ENCODE measurements at regions not wholly inside any gene's neighbourhood (a gene's known extent, or its start where the extent isn't known, plus 50 kb on each side); places are given as distances from the start of the nearest gene placed in this dataset.
"Not testable (repeated sequence)": the region's sequence is repeated elsewhere in the genome, so short reads cannot be mapped to it uniquely, and the experiment has no call there.

DNA sequence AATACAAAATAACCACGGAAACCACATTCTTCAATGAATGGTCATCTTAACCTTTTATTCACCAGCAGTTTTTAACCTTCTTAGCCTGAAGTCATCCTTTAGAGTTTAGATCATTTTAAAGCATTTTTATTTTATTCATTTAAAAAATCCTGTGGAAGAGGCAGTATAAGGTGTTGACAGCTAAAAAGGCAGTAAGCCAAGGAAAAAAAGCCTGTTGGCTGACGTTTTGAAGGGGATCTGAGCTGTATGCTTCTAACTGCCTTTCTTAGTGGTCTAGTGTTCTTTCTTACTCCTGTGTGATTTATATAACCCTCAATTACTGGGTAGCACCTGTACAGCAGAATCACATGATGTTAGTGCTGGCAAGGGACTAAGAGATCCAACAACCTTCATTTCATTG, 438.3 kb upstream of the SEL1L start:
- no peak for DNase-seq

DNA sequence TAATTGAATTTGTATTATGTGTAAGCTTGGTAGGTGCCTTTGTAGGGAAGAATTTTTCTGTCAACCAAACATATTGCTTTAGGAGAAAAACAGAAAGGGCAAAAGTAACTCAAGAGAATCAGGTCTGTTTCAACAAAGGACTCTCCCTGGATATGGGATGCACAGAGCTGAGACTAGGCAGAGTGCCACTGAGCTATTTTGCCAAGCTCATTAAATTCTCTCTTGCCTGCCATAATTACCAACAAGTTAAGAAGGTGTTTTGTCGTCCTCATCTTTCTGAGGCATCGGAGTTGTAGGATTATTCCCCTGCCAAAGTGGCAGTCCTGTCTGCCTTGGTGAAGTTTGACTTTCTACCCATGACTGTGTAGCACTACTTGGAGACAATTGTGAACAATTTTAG, 438.9 kb upstream of the SEL1L start:
- no peak for DNase-seq

DNA sequence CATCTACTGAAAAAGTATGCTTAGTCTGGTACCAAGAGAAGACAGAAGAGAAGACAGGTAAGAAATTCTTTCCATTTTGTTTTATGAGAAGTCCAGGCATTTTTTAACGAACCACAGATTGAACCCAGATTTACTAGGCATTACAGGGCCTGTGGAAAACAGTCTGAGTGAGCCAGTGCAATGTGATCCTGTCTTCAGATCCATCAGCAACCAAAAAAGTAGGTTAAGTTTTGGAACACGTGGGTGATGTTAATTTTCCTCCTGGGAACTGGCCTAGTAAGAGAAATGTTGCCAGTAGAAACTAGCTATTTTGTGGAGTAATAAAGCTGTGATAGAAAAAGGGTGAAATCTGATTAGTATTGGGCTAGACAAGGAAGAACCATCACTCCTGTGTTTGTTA, 440.9 kb upstream of the SEL1L start:
- DNase-seq: no peak

DNA sequence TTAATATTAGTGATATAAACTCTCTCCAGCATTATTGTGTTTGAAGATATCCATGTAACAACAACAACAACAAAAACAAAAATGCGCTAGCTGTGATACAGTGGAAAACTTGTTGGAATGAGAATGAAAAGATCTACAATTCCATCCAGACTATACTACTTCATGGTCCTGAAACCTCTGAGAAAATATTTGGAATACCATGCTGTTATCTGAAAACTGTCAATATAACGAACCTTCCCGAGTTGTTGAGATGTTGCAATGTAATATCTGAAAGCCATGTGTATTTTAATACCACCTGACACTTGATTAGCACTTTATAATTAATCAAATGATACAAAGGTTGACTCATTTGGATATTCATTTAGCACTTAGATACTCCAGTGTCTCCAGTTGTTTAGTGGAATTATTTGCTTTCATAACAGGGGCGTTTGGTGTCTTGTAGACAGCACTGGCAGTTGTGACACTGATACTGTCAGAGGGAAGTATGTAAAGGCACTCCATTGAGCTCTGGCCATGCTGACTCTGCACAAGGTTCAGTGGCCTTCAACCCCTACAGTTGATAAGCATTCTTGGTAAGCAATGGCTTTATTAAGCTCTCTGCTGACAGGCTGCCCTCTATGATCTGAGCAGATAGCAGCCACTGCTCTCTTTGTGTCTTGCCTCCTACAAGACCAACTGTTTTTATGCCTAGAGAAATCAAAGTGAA, 447.1 kb upstream of the SEL1L start:
- DNase-seq: no peak

DNA sequence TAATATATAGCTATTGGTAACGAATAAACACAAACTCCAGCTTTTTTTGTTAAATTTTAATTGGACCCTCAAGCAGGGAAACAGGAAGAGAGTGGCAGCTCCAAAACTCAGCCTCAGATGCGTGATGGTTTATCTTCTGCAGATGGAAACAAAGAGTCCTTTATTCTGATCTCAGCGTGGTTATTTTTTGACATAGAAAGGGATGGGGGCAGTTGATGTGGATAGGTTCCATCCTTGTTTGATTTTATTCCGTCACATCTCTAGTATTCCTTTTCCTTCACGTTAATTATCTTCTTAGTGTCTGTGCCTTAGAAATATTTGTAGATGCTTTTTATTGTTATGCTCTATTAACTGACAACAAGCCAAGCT, 447.6 kb upstream of the SEL1L start:
- DNase-seq: no peak

DNA sequence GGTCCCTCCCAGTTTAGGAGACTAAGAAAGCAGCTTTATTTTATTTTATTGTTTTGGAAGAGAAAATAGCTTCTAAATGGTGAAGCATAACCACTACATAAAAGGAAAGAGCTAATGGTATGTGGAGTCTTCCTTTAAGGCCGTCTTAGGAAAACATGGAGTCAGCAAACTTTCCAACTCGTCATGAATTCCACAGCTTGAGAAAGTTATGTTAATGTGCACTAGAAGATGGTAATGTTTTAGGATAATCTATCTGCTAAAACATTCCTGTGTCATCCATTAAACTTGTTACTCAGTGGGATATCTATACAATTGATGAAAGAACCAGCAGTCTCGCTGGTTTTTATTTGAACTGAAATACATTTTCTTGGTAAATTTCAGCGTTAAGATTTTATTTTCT, 448.4 kb upstream of the SEL1L start:
- DNase-seq: no peak

DNA sequence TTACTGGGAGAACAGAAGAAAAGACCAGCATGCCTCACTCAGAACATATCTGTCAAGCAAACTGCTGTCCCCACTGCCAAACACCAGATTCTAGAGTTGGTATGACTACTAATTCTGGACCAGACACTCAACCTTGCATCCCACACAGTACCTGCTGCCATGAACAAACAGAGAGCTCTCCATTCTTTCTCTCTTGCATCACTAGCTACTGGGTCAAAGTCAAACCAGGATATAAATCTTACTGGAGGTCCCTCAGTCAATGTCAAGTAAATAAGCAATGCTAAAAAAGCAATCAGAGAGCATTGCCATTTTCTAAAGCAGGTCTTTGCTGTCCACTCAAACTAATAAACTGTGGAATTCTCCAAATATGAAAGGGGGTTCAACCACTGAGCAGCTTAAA, 452.4 kb upstream of the SEL1L start:
- no peak for DNase-seq

DNA sequence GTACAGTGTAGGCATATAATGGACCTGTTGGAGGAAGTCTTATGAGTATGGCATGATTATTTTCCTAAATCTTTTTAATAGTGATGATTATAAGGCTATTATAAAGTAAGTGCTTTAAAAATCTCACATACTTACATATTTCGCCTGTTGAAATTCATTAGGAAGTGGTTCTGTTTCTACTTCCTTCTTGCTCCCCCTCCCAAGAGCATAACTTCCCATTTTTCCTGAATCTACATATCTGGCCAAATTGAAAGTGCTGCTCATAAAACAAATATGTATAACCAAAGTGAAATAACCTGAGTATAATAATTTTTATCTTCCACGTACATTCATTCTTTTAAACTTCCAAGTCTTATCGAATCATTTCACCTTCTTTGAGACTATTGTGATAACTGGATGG, 455.6 kb upstream of the SEL1L start:
- DNase-seq: no peak

DNA sequence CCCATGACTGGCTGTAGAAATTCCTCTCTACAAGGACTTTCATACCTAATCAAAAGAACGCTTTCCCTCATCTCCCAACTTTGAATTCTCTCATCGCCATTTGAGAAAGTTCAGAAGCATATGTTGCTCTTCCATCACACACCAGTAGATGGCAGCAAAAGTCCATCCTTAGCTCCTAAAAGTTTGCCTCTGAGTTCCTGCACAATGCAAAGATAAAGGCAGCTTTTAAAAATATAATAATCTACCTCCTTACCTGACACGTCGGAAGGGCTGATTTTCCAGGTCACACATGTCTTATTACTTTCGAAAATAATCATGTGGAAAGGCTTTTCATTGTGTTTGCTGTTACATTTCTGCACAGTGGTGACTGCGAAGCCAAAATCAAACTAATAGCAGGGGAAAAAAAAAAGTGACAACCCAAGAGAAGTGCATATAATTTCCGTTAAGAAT, 456.7 kb upstream of the SEL1L start:
- peak; percentile 44 for DNase-seq

DNA sequence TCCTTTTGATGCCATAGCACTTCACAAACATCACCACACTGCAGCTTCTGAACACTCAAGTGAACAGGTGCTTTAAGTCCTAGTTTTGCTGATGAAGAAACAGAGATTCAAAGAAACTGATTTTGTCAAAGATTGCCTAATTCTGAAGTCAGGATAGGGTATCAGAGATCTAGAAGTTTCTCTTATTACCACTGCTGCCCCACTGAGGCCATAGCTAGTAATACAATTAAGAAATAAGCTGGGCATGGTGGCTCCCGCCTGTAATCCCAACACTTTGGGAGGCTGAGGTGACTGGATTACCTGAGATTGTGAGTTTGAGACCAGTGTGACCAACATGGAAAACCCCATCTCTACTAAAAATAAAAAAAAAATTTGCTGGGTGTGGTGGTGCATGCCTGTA, 458.3 kb upstream of the SEL1L start:
- DNase-seq: no peak

DNA sequence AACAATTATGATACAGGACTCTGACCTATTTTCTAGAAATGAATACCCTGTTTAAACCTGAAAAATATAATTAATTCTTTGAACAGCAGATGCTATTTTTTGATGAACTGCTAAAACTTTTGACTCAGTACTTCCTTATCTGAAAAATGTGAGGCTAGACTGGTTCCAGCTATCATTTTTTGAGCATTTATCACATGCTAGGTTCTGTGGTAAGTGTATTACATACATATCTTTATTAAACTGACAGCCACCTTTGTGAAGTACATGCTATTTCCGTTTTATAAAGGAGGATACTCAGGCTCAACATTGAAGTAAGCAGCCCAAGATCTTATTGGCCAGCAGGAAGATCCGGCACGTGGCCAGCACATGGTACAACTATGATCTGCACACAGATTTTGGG, 459.8 kb upstream of the SEL1L start:
- DNase-seq: no peak

DNA sequence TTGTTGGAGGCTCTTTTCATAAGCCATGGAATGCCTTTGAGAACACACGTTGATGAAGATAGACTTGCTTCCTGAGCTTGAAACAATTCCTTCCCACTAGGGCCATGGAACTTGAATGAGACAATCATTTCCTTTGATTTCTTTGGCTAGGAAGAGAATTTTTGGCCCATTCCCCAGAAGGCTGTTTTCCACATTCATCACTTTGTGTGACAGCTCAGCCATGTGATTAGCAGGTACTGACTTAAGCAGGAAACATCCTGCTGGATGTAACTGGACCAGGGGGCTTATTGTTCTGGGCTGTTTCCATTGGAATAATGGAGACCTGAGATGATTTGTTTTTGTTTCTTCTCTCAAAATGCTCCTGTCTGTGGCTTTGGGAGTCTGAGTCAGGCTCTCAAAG, 469.8 kb upstream of the SEL1L start:
- DNase-seq: no peak

DNA sequence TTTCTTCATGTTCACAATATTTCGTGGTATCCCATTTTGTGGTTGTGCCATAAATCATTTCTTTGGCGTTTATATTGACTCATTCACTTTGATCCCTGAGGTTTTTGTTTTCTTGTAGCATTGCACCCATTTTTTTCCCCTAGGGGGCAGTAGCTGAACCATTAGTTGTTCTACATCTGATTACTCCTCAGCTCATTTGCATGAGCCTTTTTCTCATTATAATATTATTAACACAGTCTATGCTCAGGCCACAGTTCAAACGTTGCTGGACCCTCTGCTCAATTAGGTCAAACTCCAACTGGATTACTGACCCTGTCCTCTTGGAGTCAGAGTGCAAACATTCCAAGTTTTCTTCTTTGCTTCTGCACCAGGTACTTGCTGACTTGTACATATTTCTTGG, 475.4 kb upstream of the SEL1L start:
- DNase-seq: no peak

DNA sequence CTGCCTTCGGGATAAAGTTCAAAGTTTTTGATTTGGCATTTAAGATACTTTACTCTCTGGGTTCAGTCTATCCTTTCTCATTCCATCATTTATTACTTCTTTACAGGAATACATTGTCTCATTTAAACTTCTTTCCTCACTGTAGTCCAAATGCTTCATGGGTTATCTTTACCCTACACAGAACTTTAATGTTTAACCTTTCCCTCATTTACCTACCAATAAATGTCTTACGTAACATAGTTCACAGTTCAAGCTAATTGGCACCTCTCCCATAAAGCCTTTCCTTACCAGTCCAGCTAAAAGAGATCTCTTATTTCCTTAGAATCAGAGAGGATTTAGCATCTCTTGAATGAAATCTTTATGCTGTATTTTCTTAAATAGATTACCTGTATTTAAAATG, 476.3 kb upstream of the SEL1L start:
- no peak for DNase-seq

DNA sequence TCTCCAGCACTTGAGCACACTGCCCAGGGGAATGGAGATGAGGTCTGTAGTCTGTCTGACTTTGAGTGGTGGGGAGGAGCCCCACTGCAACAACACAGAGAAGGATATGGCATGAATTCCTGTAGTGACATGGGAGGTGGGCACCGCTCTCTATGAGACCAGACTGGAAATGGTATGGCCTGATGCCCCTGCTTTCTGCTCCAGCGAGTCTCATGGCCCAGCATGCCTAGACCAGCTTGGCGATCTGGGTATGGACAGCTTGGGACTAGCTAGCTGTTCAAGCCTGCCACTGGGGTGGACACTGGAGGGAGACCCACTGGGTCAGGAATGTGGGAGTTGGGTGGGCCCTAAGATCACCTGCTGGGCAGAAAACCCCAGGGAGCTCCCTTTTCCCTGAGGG, 477.8 kb upstream of the SEL1L start:
- no peak for DNase-seq

DNA sequence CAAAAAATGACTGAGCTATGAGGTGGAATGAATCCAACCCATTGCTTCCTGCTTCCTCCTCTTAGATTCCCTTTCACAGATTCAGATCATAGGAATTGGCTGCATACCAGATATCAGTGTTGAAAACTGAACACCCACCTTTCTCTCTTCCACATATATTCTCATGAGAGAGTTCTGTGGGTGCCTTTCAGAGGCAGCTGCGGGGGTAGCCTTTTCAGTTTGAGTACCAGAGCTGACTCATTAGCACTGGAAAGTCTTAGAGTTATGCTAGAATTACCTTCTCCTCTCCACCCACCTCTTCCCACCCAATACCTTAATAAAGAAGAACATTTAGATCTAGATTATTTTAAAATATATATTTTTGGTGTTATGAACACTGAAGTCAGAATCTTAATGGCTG, 495.4 kb upstream of the SEL1L start:
- no peak for DNase-seq

DNA sequence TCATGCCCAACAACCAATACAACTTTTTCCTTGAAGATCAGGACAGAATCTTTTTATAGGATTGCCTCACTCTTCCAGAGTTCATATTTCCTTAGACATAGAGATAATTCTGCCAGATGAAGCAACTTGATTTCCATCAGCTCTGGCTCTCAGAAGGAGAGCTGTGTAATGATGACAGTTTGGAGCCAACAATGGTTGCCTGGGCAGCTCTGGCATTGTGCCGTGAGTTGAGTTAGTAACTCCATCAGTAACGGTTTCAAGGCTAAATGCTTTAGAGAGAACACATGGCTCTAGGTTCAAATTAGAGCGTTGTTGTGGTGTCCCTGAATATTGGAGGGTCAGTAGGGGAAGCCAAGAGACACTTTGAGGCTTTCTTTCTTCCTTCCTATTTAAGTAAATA, 501.7 kb upstream of the SEL1L start:
- no peak for DNase-seq

DNA sequence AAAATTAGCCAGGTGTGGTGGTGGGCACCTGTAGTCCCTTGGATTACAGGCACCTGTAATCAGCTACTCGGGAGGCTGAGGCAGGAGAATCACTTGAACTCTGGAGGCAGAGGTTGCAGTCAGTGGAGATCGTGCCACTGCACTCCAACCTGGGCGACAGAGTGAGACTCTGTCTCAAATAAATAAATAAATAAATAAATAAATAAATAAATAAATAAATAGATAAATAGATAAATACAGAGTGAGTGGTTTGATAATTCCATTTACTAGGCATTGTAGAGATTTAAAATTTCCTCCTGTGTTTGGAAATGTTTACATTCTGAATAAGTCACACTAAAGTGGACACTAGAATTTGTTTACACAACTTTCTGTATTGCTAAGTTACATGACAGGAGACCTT, 504.4 kb upstream of the SEL1L start:
- not testable (repeated sequence) for DNase-seq

DNA sequence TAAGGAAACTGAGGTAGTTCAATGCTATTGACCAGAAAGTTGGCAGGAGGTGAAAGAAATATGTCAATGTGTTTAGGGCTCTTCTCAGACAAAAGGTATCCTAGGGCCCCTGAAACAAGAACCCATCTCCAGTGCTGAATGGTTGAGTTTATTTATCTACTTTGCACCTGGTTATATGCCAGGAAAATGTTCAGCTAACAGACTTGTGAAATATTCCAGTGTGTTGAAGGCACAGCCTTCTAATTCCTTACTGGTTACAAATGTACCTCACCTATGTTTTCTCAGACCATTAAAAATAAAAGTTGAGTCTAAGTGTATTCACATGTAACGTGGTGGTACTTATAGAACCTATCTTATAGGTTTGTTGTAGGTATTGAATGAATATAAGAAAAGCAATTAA, 511.7 kb upstream of the SEL1L start:
- DNase-seq: no peak

DNA sequence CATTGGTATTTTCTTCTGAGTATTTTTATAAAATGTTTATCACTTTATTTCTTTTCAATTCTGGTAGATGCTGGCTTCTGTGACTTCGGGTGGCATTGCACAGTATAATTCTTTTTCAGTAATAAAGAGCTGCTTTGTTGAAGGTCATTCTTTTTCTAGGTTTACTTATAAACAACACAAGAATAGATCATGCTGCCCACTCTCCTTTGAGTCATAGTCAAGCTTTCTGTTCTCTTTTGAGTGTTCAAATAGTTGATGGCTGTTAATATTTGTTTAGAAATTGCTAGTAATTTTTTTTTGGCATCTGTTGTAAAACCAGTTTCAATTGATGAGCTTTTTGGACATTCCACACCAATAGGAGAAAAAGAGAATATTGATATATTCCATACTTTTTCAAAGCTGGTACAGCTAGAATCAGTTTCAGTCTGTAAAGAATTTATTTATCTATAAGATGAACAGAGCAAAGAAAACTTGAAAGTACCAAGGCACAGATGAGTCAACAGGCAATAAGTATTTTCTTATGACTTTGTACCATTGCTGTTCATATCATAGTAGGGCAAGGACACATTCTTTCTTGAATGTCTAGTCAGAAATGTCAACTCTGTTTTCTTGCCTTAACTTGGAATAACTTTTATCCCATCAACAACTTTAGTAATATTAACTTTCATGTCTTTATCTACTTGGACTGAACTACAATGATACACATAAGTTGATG, 513.0 kb upstream of the SEL1L start:
- no peak for DNase-seq

DNA sequence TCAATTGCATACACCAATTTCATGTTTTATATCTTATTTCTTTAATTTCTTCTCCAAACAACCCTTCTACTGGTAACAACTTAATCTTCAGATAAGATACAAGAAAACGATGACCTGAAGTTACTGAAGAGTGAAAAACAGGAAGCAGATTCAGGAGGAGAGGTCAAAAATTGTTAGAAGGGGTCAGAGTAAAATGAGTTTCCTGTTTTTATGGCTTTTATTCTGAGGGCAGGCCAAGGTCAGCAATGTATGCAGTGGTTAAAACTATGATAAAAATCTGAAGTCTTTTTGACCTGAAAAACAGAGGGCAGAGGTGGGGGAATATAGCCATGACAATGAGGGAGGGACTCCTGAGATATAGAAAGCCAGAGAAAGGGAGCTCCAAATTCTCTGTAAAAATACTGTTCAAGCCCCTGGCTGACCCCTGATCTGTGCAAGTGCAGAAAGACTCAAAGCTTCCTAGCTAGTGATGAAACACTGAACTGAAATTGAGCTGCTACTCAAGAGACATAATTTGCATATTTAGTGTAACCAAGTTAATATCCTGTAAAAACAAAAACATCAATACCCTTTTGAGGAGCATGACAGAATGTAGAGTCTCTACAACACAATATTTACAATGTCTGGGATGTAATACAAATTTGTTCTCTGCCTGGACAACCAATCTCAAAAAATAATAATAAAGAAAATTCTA, 514.3 kb upstream of the SEL1L start:
- no peak for DNase-seq

DNA sequence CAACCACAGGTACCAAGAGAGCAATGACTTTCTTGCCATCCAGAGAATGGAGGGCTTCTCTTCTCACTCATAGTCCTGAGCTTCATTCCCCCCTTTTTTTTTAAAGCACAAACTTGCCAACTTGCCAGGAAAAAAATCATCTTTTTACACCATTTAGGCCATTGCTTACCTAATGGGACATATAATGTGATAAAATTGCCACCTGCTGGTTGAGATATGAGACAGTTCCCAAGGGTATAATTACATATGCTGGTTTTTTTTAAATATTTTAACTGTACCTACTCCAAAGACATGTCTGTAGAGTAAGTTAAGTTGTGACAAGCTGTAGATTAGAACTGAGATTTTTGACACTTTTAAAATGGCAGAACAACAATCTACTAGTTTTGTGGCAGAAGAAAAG, 519.1 kb upstream of the SEL1L start:
- no peak for DNase-seq

DNA sequence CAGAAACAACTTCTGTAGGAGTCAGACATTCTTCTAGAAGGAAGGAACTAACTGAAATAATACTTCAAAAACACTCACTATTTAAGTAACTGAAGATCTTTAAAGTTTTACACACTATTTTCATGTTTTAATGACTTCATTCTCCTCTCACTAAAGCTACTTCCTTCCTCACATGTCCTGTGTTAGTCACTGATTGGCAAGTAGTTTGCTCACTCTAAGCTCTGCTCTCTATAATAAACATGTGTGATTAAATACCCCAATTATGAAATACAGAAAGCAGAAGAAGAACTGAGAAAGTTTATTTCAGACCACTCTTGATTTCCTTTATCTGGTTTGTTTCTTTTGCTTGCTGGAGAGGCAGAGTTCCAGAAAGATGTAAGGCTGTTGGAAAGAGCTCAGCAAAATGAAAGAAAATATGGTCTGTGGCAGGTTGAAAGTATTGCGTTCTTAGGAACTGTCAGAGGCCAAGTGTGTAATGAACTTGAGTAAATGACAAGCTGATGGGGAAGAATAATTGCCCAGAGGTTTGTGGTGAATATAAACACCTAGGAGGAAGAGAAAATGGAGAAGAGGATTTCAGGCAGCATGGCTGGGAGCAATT, 522.0 kb upstream of the SEL1L start:
- no peak for DNase-seq

DNA sequence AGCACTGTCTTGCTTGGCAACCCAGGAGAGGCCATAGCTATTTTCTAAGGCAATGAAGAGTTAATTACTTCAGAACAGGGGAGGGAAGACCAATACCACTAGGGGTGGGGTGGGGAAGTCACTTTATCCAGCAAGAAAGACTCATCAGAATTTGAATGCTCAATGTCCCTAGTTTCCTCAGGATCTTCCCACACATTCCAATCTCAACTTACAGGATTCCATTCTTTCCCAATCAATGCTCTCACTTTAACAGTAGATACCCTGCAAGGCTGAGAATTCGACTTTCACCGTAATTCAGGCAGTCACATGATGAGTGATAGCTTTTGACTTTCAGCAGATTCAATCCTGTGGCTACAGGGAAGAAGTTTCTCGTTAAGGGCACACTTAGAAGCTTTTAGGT, 526.6 kb upstream of the SEL1L start:
- no peak for DNase-seq
